ENCODE measurements at regions not wholly inside any gene's neighbourhood (a gene's known extent, or its start where the extent isn't known, plus 50 kb on each side); places are given as distances from the start of the nearest gene placed in this dataset.

- no peak for TF ChIP-seq EP300 (IDR thresholded peaks at IDR 0.05)
- TF ChIP-seq CTCF (IDR thresholded peaks at IDR 0.05): no peak
These were observed 180.2 kb downstream of the MAFB start for GRCh38 chr20:40508821-40509220.

Data from ovary (tissue), 3 donors.